ENCODE measurements at regions not wholly inside any gene's neighbourhood (a gene's known extent, or its start where the extent isn't known, plus 50 kb on each side); places are given as distances from the start of the nearest gene placed in this dataset.

DNA sequence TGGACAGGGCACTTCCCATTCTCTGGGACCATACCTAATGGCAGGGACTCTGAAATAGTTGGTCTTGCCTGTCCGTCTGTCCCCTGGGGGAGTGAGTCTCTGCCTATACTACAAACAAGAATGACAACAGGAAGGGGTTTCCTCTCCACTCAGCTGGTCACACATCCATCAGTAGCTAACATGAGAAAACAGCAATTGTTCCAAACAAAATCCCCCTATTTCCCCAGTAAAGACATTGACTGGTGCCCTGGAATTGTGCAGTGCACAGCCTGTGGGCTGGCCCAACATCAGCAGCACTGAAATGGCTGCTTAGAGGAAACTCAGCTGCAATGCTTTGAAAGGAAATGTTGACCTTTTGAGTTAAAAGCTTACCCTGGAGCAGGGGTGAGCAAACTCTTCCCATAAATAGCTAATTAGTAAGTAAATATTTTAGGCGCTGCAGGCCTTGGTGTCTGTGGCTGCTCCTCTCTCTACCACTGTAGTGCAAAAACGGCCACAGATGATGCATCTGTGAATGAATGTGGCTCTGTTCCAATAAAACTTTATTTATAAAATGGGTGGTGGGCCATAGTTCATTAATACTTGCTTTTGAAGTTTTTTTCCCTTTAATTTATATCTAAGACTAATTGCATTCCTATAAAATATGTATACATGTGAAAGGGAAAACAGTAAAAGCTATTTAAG, 174.3 kb downstream of the KLF13 start:
- no peaks in the 10 kb centered on the region for H3K36me3 Mint-ChIP-seq (ENCODE audit: low read depth)
- no peak overlapping the region for H3K4me3 ChIP-seq (ENCODE audit: low read length)
- H3K36me3 ChIP-seq (ENCODE audit: control insufficient read depth, insufficient read depth, low read length), result no peaks in the 10 kb centered on the region
- 89% methylated on average over 3 of the region's 3 CpGs; no CpG with 5 or more reads in 1 of the 2 experiments for WGBS, 2 experiments (ENCODE audit: insufficient coverage in 1 of 2, insufficient read length in 1 of 2)
- no peak overlapping the region for H3K9ac ChIP-seq (ENCODE audit: extremely low read depth, low read length, poor library complexity, severe bottlenecking)
- no peak overlapping the region for H3K27ac ChIP-seq (ENCODE audit: low read depth, low read length)
- no peaks in the 10 kb centered on the region for H3K27me3 ChIP-seq (ENCODE audit: control insufficient read depth, insufficient read depth, low read length, poor library complexity, severe bottlenecking)
- no peaks in the 10 kb centered on the region for H3K9me3 Mint-ChIP-seq
- TF ChIP-seq, protein P1, sequence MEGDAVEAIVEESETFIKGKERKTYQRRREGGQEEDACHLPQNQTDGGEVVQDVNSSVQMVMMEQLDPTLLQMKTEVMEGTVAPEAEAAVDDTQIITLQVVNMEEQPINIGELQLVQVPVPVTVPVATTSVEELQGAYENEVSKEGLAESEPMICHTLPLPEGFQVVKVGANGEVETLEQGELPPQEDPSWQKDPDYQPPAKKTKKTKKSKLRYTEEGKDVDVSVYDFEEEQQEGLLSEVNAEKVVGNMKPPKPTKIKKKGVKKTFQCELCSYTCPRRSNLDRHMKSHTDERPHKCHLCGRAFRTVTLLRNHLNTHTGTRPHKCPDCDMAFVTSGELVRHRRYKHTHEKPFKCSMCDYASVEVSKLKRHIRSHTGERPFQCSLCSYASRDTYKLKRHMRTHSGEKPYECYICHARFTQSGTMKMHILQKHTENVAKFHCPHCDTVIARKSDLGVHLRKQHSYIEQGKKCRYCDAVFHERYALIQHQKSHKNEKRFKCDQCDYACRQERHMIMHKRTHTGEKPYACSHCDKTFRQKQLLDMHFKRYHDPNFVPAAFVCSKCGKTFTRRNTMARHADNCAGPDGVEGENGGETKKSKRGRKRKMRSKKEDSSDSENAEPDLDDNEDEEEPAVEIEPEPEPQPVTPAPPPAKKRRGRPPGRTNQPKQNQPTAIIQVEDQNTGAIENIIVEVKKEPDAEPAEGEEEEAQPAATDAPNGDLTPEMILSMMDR (conservative IDR thresholded peaks at IDR 0.05), result no peak
- H3K4me1 ChIP-seq (ENCODE audit: control insufficient read depth, insufficient read depth, low read length), result no peaks in the 10 kb centered on the region
- no peaks in the 10 kb centered on the region for H3K9me3 ChIP-seq (ENCODE audit: control insufficient read depth, low read length)
- H3K27ac Mint-ChIP-seq, result no peak overlapping the region
- DNase-seq, result no peak
- H3K27me3 Mint-ChIP-seq (ENCODE audit: insufficient read depth), result no peaks in the 10 kb centered on the region
- no peak overlapping the region for H3K4me3 Mint-ChIP-seq
- no peaks in the 10 kb centered on the region for H3K4me1 Mint-ChIP-seq

- Histone ChIP-seq H3K36me3 (ENCODE audit: control insufficient read depth, insufficient read depth, low read length) (no peaks in the 10 kb centered on the region), H3K4me3 (ENCODE audit: low read length) (no peak overlapping the region), H3K9me3 (ENCODE audit: control insufficient read depth, low read length) (no peaks in the 10 kb centered on the region), H3K27ac (ENCODE audit: low read depth, low read length) (no peak overlapping the region), H3K27me3 (ENCODE audit: control insufficient read depth, insufficient read depth, low read length, poor library complexity, severe bottlenecking) (no peaks in the 10 kb centered on the region), H3K9ac (ENCODE audit: extremely low read depth, low read length, poor library complexity, severe bottlenecking) (no peak overlapping the region), H3K4me1 (ENCODE audit: control insufficient read depth, insufficient read depth, low read length) (no peaks in the 10 kb centered on the region)
- Mint-ChIP-seq H3K9me3 (no peaks in the 10 kb centered on the region), H3K27me3 (ENCODE audit: insufficient read depth) (no peaks in the 10 kb centered on the region), H3K4me1 (no peaks in the 10 kb centered on the region), H3K4me3 (no peak overlapping the region), H3K27ac (no peak overlapping the region), H3K36me3 (ENCODE audit: low read depth) (no peaks in the 10 kb centered on the region)
- no peak for DNase-seq
- WGBS, 2 experiments (ENCODE audit: insufficient coverage in 1 of 2, insufficient read length in 1 of 2), result 91 to 95% methylated on average over 5 to 12 of the region's 12 CpGs
- TF ChIP-seq, protein P1 (conservative IDR thresholded peaks at IDR 0.05), result no peak
These were observed 175.0 kb downstream of the KLF13 start for GRCh38 chr15:31501536-31502157.

DNA sequence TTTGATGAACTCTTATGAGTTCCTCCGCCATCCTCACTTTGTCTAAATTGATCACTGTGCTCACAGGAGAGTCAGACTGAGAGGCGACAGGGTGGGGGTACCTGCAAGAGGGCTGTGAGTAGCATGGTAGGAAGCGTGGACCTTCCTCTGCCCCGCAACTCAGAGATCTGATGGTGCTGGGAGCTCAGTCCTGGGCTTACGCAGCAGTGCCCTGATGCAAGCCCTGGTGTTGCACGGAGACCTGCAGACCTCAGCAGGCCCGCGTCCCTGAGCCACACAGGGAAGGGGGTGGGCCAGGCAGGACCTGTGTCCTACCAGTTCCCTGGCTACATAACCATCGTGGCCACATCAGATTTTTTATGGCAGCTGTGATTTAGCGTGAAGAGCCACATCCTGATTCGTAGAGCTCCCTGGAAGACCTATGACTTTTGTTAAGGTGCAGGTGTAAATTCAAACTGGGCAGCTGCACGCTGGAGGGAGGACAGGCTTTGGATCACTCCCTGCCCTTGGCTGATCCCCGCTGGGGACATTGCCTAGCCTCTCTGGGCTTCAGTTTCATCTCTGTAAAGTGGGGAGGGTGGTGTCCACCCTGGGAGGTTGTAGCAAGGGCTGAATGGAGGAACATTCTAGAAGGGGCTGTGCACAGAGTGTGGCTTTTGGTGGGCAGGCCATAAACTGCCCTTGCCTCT, 176.1 kb downstream of the KLF13 start:
- no peaks in the 10 kb centered on the region for H3K9me3 Mint-ChIP-seq
- no peaks in the 10 kb centered on the region for H3K27me3 Mint-ChIP-seq (ENCODE audit: insufficient read depth)
- H3K27ac Mint-ChIP-seq, result no peak overlapping the region
- no peak for DNase-seq
- TF ChIP-seq, protein P1 (conservative IDR thresholded peaks at IDR 0.05), result no peak
- WGBS, 2 experiments (ENCODE audit: insufficient coverage in 1 of 2, insufficient read length in 1 of 2), result 92 to 100% methylated on average over 7 to 13 of the region's 13 CpGs
- Histone ChIP-seq H3K4me1 (ENCODE audit: control insufficient read depth, insufficient read depth, low read length) (no peaks in the 10 kb centered on the region), H3K9ac (ENCODE audit: extremely low read depth, low read length, poor library complexity, severe bottlenecking) (no peak overlapping the region), H3K4me3 (ENCODE audit: low read length) (no peak overlapping the region), H3K27me3 (ENCODE audit: control insufficient read depth, insufficient read depth, low read length, poor library complexity, severe bottlenecking) (no peaks in the 10 kb centered on the region), H3K36me3 (ENCODE audit: control insufficient read depth, insufficient read depth, low read length) (no peaks in the 10 kb centered on the region), H3K9me3 (ENCODE audit: control insufficient read depth, low read length) (no peaks in the 10 kb centered on the region), H3K27ac (ENCODE audit: low read depth, low read length) (no peak overlapping the region)
- H3K36me3 Mint-ChIP-seq (ENCODE audit: low read depth), result no peaks in the 10 kb centered on the region
- H3K4me3 Mint-ChIP-seq, result no peak overlapping the region
- H3K4me1 Mint-ChIP-seq, result no peaks in the 10 kb centered on the region

Measured in endodermal cell (in vitro differentiated cells).